ENCODE measurements at regions not wholly inside any gene's neighbourhood (a gene's known extent, or its start where the extent isn't known, plus 50 kb on each side); places are given as distances from the start of the nearest gene placed in this dataset.

GRCh38 chr7:119392-120163 is 72.8 kb upstream of the FAM20C start:
- TF ChIP-seq GATA3 (IDR thresholded peaks at IDR 0.05; ENCODE audit: low read depth, low read length) (no peak), GATA2 (IDR thresholded peaks at IDR 0.05; ENCODE audit: low read depth, low read length) (no peak)

DNA sequence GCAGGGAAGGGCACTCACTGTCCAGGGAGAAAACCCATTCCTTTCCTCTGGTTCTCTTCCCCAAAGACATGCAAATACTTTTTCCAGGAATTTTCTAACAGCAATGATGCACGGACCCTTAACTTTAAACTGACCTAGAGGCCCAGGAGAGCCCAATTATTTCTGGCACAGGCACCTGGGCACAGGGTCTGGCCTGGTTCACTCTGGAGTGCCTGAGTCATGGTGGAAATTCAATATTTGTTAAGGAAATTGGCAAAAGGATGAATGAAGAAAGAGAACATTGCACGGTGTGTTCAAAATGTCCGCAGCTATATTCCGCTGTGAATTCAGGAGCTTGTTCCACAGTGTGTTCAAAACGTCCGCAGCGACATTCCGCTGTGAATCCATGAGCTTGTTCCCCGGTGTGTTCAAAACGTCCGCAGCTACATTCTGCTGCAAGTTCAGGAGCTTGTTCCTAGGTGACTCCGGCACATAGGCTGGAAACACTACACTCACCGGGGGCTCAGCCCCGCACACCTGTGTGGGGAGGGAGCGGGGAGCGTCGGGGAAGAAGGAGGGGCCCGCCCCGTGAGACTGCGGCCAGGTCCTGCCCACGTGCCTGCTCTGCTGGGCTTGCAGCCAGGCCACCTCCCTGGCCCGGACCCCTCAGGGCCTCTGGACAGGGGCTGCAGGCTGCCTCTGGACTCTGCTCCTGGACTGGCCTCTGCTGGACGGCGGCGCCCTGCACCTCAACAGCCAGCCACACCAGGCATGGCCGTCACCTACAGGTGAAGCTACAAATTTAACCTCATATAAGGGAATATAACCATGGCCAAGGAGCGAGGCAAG is 72.0 kb upstream of the FAM20C start:
- TF ChIP-seq GATA3 (IDR thresholded peaks at IDR 0.05; ENCODE audit: low read depth, low read length): no peak
- no peak for TF ChIP-seq GATA2 (IDR thresholded peaks at IDR 0.05; ENCODE audit: low read depth, low read length)

- TF ChIP-seq GATA3 (IDR thresholded peaks at IDR 0.05; ENCODE audit: low read depth, low read length) (no peak), GATA2 (IDR thresholded peaks at IDR 0.05; ENCODE audit: low read depth, low read length) (no peak)
Observed at GRCh38 chr7:121002-121785, 71.2 kb upstream of the FAM20C start.

GRCh38 chr7:123237-123636 is 69.1 kb upstream of the FAM20C start:
- no peak for TF ChIP-seq GATA2 (IDR thresholded peaks at IDR 0.05; ENCODE audit: low read depth, low read length)

GRCh38 chr7:124130-124949 is 68.0 kb upstream of the FAM20C start:
- TF ChIP-seq GATA2 (IDR thresholded peaks at IDR 0.05; ENCODE audit: low read depth, low read length) (no peak), GATA3 (IDR thresholded peaks at IDR 0.05; ENCODE audit: low read depth, low read length) (no peak)

GRCh38 chr7:125061-125475 is 67.3 kb upstream of the FAM20C start:
- TF ChIP-seq GATA3 (IDR thresholded peaks at IDR 0.05; ENCODE audit: low read depth, low read length) (no peak), GATA2 (IDR thresholded peaks at IDR 0.05; ENCODE audit: low read depth, low read length) (no peak)

GRCh38 chr7:125661-126060 is 66.7 kb upstream of the FAM20C start:
- no peak for TF ChIP-seq GATA2 (IDR thresholded peaks at IDR 0.05; ENCODE audit: low read depth, low read length)
- no peak for TF ChIP-seq GATA3 (IDR thresholded peaks at IDR 0.05; ENCODE audit: low read depth, low read length)

DNA sequence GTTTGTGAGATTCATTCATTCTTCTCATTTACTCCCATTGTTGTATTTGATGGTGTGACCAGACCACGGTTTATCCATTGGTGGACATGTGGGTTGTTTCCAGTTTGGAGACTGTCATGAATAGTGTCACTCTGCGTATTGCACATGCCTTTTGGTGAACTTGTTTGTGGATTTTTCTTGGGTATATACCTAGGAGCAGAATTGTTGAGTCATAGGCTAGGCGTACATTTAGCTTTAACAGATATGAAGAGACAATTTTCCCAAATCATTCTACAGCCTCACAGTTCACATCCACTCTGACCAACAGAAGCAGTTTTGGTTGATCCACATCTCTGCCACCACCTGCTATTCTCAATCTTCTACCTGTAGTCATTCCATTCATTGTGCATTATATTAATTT is 66.0 kb upstream of the FAM20C start:
- TF ChIP-seq GATA2 (IDR thresholded peaks at IDR 0.05; ENCODE audit: low read depth, low read length) (no peak), GATA3 (IDR thresholded peaks at IDR 0.05; ENCODE audit: low read depth, low read length) (no peak)

DNA sequence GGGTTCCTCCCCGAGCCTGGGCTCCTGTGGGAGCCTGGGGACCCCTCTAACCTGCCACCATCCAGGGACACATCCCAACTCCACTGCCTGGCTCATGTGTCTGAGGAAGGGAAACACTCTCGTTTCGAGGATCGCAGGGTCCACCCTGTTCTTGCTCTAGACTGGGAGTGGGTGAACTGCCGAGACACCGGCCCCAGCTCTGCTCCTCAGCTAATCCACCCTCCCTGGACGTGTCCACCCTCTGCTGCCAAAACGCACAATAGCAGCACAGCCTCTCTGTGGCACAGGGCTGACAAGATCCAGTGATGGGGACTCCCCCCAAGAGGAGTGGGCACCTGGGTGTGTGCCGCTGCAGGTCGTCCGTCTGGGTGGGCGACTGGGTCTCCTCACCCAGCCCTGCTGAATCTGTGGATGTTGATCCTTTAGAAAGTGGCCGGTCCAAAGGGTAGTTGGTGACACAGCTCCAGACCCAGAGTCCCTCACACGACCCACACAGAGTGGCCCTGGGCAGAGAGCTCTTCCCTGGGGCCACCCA is 65.2 kb upstream of the FAM20C start:
- TF ChIP-seq GATA3 (IDR thresholded peaks at IDR 0.05; ENCODE audit: low read depth, low read length): no peak

DNA sequence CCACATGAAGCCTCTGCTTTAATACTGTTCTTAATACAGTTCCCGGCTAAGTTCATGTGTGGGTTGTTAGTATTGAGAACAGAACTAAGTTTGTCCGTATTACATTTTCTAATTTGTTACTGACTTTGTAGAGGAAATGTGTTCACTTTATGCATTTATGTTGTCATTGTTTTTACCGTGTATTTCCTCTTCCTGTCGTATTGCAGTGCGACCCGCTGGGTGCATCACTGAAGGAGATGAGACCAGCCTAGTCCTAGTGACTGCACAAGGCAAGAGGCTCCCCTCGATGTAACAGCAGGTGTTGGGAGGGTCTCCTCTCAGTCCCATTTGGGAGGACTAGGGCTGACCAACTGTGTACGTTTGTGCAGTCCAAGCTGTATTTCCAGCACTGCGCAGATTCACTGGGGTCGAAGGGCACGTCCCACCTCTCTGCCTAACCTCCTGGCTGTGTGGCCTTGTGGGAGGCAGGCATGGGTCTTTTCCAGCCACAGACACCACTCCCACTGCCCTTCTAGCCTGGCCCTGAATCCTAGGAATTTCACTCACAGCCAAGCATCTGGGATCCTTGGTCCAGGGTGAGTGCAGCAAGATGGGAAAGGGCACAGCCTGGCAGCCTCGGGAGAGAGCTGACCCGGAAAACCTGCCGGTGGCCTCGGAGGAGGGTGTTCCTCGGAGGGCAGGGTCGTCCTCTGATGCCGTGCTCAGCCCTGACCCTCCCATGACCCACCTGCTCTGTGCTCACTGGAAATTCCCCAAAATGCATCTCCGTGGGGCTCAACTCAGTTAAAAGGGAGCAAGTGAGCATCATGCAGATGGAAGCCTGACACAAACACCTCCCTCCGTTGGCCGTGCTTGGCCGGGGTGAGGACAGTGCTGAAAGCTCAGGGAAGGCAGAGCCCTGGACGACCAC is 63.9 kb upstream of the FAM20C start:
- no peak for TF ChIP-seq GATA3 (IDR thresholded peaks at IDR 0.05; ENCODE audit: low read depth, low read length)

- TF ChIP-seq GATA3 (IDR thresholded peaks at IDR 0.05; ENCODE audit: low read depth, low read length) (no peak), GATA2 (IDR thresholded peaks at IDR 0.05; ENCODE audit: low read depth, low read length) (no peak)
Observed at GRCh38 chr7:129366-130221, 62.8 kb upstream of the FAM20C start.

DNA sequence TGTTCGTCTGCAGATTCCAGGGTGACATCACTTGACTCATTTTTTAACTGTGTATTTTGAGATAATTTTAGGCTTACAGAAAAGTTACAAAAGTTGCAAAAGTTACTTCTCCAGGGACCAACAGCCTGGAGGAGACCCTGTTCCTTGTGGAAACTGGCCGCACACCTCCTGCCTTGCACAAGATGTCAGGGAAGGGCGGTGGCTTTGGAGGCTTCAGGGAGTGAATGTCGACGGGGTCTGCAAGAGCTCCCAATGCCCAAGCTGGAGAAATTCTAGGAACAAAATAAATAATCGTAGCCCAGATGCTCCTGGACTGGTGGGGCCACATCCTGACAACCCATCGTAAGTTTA is 62.2 kb upstream of the FAM20C start:
- no peak for TF ChIP-seq GATA3 (IDR thresholded peaks at IDR 0.05; ENCODE audit: low read depth, low read length)
